GM18861 (cell line): ENCODE measurements at regions not wholly inside any gene's neighbourhood (a gene's known extent, or its start where the extent isn't known, plus 50 kb on each side); places are given as distances from the start of the nearest gene placed in this dataset.

ENCODE experiments used
- ATAC-seq: cut with Tn5 transposase; IDR thresholded peaks from one replicate; pipeline ENCODE4 v1.9.1; 2021; ENCODE audit not compliant: unreplicated experiment

GRCh38 chr2:12964904-12965539, 248.3 kb downstream of the TRIB2 start:
- ATAC-seq = no peak

- no peak for ATAC-seq
These were observed 249.0 kb downstream of the TRIB2 start for GRCh38 chr2:12965540-12966269.

GRCh38 chr2:12967804-12968203, 251.1 kb downstream of the TRIB2 start:
- ATAC-seq = no peak

- ATAC-seq = no peak
These were observed 251.7 kb downstream of the TRIB2 start for GRCh38 chr2:12968399-12968798.

- no peak for ATAC-seq
These were observed 254.1 kb downstream of the TRIB2 start for GRCh38 chr2:12970861-12971260.

GRCh38 chr2:12971581-12972365, 255.0 kb downstream of the TRIB2 start:
- ATAC-seq = no peak

- ATAC-seq = no peak
These were observed 261.5 kb downstream of the TRIB2 start for GRCh38 chr2:12978066-12978835.

GRCh38 chr2:12979066-12979465, 262.3 kb downstream of the TRIB2 start:
- ATAC-seq = no peak

GRCh38 chr2:12980817-12981216, 264.1 kb downstream of the TRIB2 start:
- no peak for ATAC-seq

- ATAC-seq = no peak
These were observed 265.4 kb downstream of the TRIB2 start for GRCh38 chr2:12982149-12982584.

GRCh38 chr2:12987246-12987645, 270.5 kb downstream of the TRIB2 start:
- no peak for ATAC-seq

- no peak for ATAC-seq
These were observed 271.5 kb downstream of the TRIB2 start for GRCh38 chr2:12988279-12988678.

GRCh38 chr2:12990523-12990922, 273.8 kb downstream of the TRIB2 start:
- ATAC-seq = no peak

GRCh38 chr2:12998685-12999084, 281.9 kb downstream of the TRIB2 start:
- no peak for ATAC-seq

- ATAC-seq = no peak
These were observed 284.1 kb downstream of the TRIB2 start for GRCh38 chr2:13000664-13001363.

GRCh38 chr2:13001408-13001807, 284.7 kb downstream of the TRIB2 start:
- no peak for ATAC-seq

GRCh38 chr2:13002536-13003331, 286.0 kb downstream of the TRIB2 start:
- ATAC-seq = no peak

- ATAC-seq = no peak
These were observed 286.8 kb downstream of the TRIB2 start for GRCh38 chr2:13003500-13003899.

- ATAC-seq = no peak
These were observed 288.3 kb downstream of the TRIB2 start for GRCh38 chr2:13005048-13005447.
